Endothelial cell of umbilical vein (primary cell): ENCODE measurements at regions not wholly inside any gene's neighbourhood (a gene's known extent, or its start where the extent isn't known, plus 50 kb on each side); places are given as distances from the start of the nearest gene placed in this dataset.

ENCODE experiments used
- BruUV-seq: library from RNA; stranded (reverse); fragments of 400-500 nt; replicated peaks from 2 replicates; lab custom pipeline; 2021; lab: Mats Ljungman, UMichigan
- CTCF ChIA-PET: fragments of 300-600, 350-600 bp; sonication (Branson Sonifier 250); formaldehyde crosslinking; loops from one replicate; lab custom pipeline; 2021; ENCODE audit warnings: antibody characterized with exemption, inconsistent platforms; lab: Charles Lee
- POLR2A ChIA-PET: fragments of 300-600, 350-600 bp; sonication (Branson Sonifier 250); formaldehyde crosslinking; loops from one replicate; lab custom pipeline; 2021; ENCODE audit warnings: antibody characterized with exemption, inconsistent platforms; lab: Charles Lee
- DNase-seq: peaks from one replicate; pipeline ENCODE4 v3.0.0-alpha.2; 2011; ENCODE audit warnings: low read depth, low spot score
- FAIRE-seq: peaks from 2 replicates; lab custom pipeline; 2011; peaks lifted over from hg19 to GRCh38; lab: Jason Lieb, UNC
- H2AFZ ChIP-seq: 2 replicates; pipeline ENCODE4 v1.6.0; 2012; ENCODE audit warnings: low read depth, low read length, control low read depth, inconsistent platforms
- H3K27ac ChIP-seq: 2 replicates; pipeline ENCODE4 v1.5.1; 2011; ENCODE audit warnings: low read depth, mild to moderate bottlenecking, control low read depth, low read length, moderate library complexity; ENCODE audit not compliant: insufficient read depth
- H3K27me3 ChIP-seq, 2 experiments: 2 replicates each; pipeline versions ENCODE4 v1.6.0 to v1.6.1; 2011; ENCODE audit warnings: low read length in 2 of 2, mixed read lengths in 1 of 2; ENCODE audit not compliant: control insufficient read depth in 2 of 2, insufficient read depth in 2 of 2
- H3K36me3 ChIP-seq, 2 experiments: 2 replicates in 1 of 2; 3 replicates in 1 of 2; pipeline ENCODE4 v1.5.1; 2011; ENCODE audit warnings: low read length in 2 of 2, mild to moderate bottlenecking in 1 of 2, moderate library complexity in 1 of 2; ENCODE audit not compliant: control insufficient read depth in 2 of 2, insufficient read depth in 2 of 2; ENCODE audit errors: extremely low read depth in 1 of 2
- H3K4me1 ChIP-seq: 3 replicates; pipeline ENCODE4 v1.5.1; 2011; ENCODE audit warnings: mild to moderate bottlenecking, low read length; ENCODE audit not compliant: control insufficient read depth, insufficient read depth; ENCODE audit errors: extremely low read depth
- H3K4me2 ChIP-seq: 2 replicates; pipeline ENCODE4 v1.6.1; 2011; ENCODE audit warnings: low read length, control low read depth, mixed read lengths; ENCODE audit not compliant: insufficient read depth
- H3K4me3 ChIP-seq, 3 experiments: fragments of 200-600 bp in 1 of 3; sonication (generic), shearing (Covaris generic) in 1 of 3; replicated peaks in 1 of 3; 2 replicates each; pipeline ENCODE4 v1.5.1; 2011 to 2016; ENCODE audit warnings: control low read depth in 3 of 3, low read length in 3 of 3, mild to moderate bottlenecking in 2 of 3, inconsistent platforms in 1 of 3, low read depth in 1 of 3, moderate library complexity in 1 of 3; ENCODE audit not compliant: insufficient read depth in 1 of 3
- H3K79me2 ChIP-seq: 2 replicates; pipeline ENCODE4 v1.6.0; 2012; ENCODE audit warnings: low read length, inconsistent platforms; ENCODE audit not compliant: control insufficient read depth, insufficient read depth
- H3K9ac ChIP-seq: replicated peaks from 2 replicates; pipeline ENCODE3; 2011; ENCODE audit warnings: low read length, control low read depth; ENCODE audit not compliant: insufficient read depth; ENCODE audit errors: extremely low read depth
- H3K9me1 ChIP-seq: replicated peaks from 3 replicates; pipeline ENCODE4 v1.6.0; 2011; ENCODE audit warnings: mild to moderate bottlenecking, low read length; ENCODE audit not compliant: control insufficient read depth, insufficient read depth; ENCODE audit errors: extremely low read depth
- H3K9me3 ChIP-seq: replicated peaks from 2 replicates; pipeline ENCODE4 v1.5.1; 2012; ENCODE audit warnings: low read length, inconsistent platforms; ENCODE audit not compliant: control insufficient read depth, insufficient read depth
- H4K20me1 ChIP-seq: replicated peaks from 2 replicates; pipeline ENCODE3; 2011; ENCODE audit warnings: mild to moderate bottlenecking, low read length; ENCODE audit not compliant: control insufficient read depth, insufficient read depth; ENCODE audit errors: extremely low read depth
- EZH2 ChIP-seq: IDR thresholded peaks from 2 replicates; pipeline ENCODE4 v1.6.1; 2012; ENCODE audit warnings: borderline replicate concordance, low read depth, mild to moderate bottlenecking, moderate library complexity, low read length, inconsistent platforms; ENCODE audit not compliant: severe bottlenecking
- FOS ChIP-seq: IDR thresholded peaks from 2 replicates; pipeline ENCODE4 v1.6.1; 2011; ENCODE audit warnings: mild to moderate bottlenecking, low read length, moderate library complexity, borderline replicate concordance; ENCODE audit not compliant: insufficient read depth
- GATA2 ChIP-seq: IDR thresholded peaks from 2 replicates; pipeline ENCODE4 v1.7.0; 2011; ENCODE audit warnings: low read depth, mild to moderate bottlenecking, moderate library complexity, mixed read lengths, low read length; ENCODE audit not compliant: insufficient read length, insufficient read depth
- JUN ChIP-seq: IDR thresholded peaks from 2 replicates; pipeline ENCODE4 v1.6.1; 2011; ENCODE audit warnings: borderline replicate concordance, low read depth; ENCODE audit not compliant: insufficient read length, insufficient read depth
- MYC ChIP-seq: IDR thresholded peaks from one replicate; pipeline ENCODE4 v1.6.1; 2011; ENCODE audit warnings: mild to moderate bottlenecking, low read depth, low read length
- POLR2A ChIP-seq: IDR thresholded peaks from 2 replicates; pipeline ENCODE4 v1.6.1; 2012; ENCODE audit warnings: low read depth, mild to moderate bottlenecking, control low read depth, low read length
- POLR2AphosphoS5 ChIP-seq: IDR thresholded peaks from 2 replicates; pipeline ENCODE4 v1.6.1; 2012; ENCODE audit warnings: low read depth, mild to moderate bottlenecking, control low read depth, low read length, moderate library complexity; ENCODE audit not compliant: insufficient read depth
- dilution Hi-C: fragments of 300-500 bp; cut with MboI; formaldehyde crosslinking; loops from one replicate; pipeline ENCODE4 v1.15.0; 2019; ENCODE audit warnings: low sequenced_read_pairs; ENCODE audit not compliant: extremely low pct_ligation_motif_present
- intact Hi-C: fragments of 100-400 bp; cut with micrococcal nuclease; formaldehyde crosslinking; loops from one replicate; pipeline ENCODE4 v1.10.0; 2022
- TF ChIP-seq, protein P1 (sequence below): IDR thresholded peaks from 2 replicates; pipeline ENCODE4 v1.6.1; 2011; ENCODE audit not compliant: insufficient read depth, insufficient read length
- TF ChIP-seq, protein P2 (sequence below), 2 donors: IDR thresholded peaks; 1 replicate in 1 of 2; 2 replicates in 1 of 2; pipeline ENCODE4 v1.5.1; 2011; ENCODE audit warnings: low read length in 2 of 2, mild to moderate bottlenecking in 2 of 2, moderate library complexity in 2 of 2, control low read depth in 1 of 2, inconsistent platforms in 1 of 2, low read depth in 1 of 2; ENCODE audit not compliant: insufficient read depth in 1 of 2; ENCODE audit errors: extremely low read depth in 1 of 2

DNA sequence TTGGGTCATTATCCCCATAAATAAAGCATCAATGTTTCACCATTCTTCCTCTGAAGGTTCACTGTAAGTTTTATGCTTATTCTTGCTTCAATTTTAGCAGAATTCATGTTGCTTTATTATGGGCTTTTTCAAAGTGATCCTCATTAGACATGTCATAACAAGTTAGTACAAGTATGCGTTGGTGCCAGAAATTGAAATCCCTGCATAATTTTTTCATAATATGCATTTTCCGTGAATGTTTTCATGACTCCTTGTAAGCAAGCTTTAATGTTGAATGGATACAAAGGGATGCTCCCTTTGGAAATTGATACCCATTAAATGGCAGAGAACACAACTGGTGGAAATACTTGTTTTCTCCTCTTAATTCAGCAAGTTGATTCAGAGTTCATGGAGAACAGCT is 179.7 kb downstream of the ST6GAL2 start:
- Histone ChIP-seq H3K9me1 (no peaks in the 10 kb centered on the region), H3K4me2 (no peak overlapping the region), H3K4me3 (no peak overlapping the region), H3K27ac (no peak overlapping the region), H2AFZ (no peak overlapping the region), H3K79me2 (no peaks in the 10 kb centered on the region), H3K9ac (no peak overlapping the region), H3K27me3 (no peaks in the 10 kb centered on the region), H4K20me1 (no peaks in the 10 kb centered on the region), H3K36me3 (no peaks in the 10 kb centered on the region), H3K9me3 (peaks cover 8% of the 10 kb centered on the region), H3K4me1 (no peaks in the 10 kb centered on the region)
- ChIA-PET CTCF (no interaction called here), POLR2A (no interaction called here)
- intact Hi-C loops, result no loop called here
- dilution Hi-C loops, result no loop called here
- TF ChIP-seq, protein P1, sequence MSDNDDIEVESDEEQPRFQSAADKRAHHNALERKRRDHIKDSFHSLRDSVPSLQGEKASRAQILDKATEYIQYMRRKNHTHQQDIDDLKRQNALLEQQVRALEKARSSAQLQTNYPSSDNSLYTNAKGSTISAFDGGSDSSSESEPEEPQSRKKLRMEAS, result no peak
- no peak for TF ChIP-seq MYC
- BruUV-seq, result no TSS peak
- DNase-seq (no peak), FAIRE-seq (no peak)

GRCh38 chr2:106708209-106708608 is 177.8 kb downstream of the ST6GAL2 start:
- no peaks in the 10 kb centered on the region for H3K79me2 ChIP-seq
- no TSS peak for BruUV-seq
- FAIRE-seq (no peak), DNase-seq (no peak)
- no peak overlapping the region for H3K27ac ChIP-seq
- intact Hi-C loops, result no loop called here
- no peak overlapping the region for H3K4me2 ChIP-seq
- no peak overlapping the region for H2AFZ ChIP-seq
- H3K27me3 ChIP-seq, result no peaks in the 10 kb centered on the region
- H3K9ac ChIP-seq, result no peak overlapping the region
- ChIA-PET CTCF (no interaction called here), POLR2A (no interaction called here)
- no peaks in the 10 kb centered on the region for H3K4me1 ChIP-seq
- H3K36me3 ChIP-seq, result no peaks in the 10 kb centered on the region
- H3K4me3 ChIP-seq, result no peak overlapping the region
- no peak for TF ChIP-seq FOS
- no peak for TF ChIP-seq GATA2
- TF ChIP-seq POLR2A, result no peak
- TF ChIP-seq POLR2AphosphoS5, result no peak
- no peak for TF ChIP-seq JUN
- TF ChIP-seq MYC, result no peak
- TF ChIP-seq, protein P2, sequence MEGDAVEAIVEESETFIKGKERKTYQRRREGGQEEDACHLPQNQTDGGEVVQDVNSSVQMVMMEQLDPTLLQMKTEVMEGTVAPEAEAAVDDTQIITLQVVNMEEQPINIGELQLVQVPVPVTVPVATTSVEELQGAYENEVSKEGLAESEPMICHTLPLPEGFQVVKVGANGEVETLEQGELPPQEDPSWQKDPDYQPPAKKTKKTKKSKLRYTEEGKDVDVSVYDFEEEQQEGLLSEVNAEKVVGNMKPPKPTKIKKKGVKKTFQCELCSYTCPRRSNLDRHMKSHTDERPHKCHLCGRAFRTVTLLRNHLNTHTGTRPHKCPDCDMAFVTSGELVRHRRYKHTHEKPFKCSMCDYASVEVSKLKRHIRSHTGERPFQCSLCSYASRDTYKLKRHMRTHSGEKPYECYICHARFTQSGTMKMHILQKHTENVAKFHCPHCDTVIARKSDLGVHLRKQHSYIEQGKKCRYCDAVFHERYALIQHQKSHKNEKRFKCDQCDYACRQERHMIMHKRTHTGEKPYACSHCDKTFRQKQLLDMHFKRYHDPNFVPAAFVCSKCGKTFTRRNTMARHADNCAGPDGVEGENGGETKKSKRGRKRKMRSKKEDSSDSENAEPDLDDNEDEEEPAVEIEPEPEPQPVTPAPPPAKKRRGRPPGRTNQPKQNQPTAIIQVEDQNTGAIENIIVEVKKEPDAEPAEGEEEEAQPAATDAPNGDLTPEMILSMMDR (IDR thresholded peaks at IDR 0.05; ENCODE audit: extremely low read depth in 1 of 2, insufficient read depth in 1 of 2, low read depth in 1 of 2, low read length in 2 of 2), result no peak
- TF ChIP-seq, protein P1, result no peak
- no peak for TF ChIP-seq EZH2
- H4K20me1 ChIP-seq, result no peaks in the 10 kb centered on the region
- no peaks in the 10 kb centered on the region for H3K9me1 ChIP-seq
- dilution Hi-C loops, result no loop called here
- H3K9me3 ChIP-seq, result peaks cover 3% of the 10 kb centered on the region
